ENCODE measurements at regions not wholly inside any gene's neighbourhood (a gene's known extent, or its start where the extent isn't known, plus 50 kb on each side); places are given as distances from the start of the nearest gene placed in this dataset.

- DNase-seq (ENCODE audit: low read depth, low spot score), result no peak
These were observed 1393.3 kb downstream of the ARAP2 start for GRCh38 chr4:34850968-34851367.

GRCh38 chr4:34851411-34851810 is 1392.9 kb downstream of the ARAP2 start:
- DNase-seq (ENCODE audit: low read depth, low spot score), result no peak
- Histone ChIP-seq H3K4me1 (ENCODE audit: insufficient read depth, insufficient read length) (no peaks in the 10 kb centered on the region), H3K9me3 (ENCODE audit: insufficient read depth, low read length) (no peaks in the 10 kb centered on the region), H3K4me3 (ENCODE audit: insufficient read length, low read depth) (no peak overlapping the region), H3K9ac (ENCODE audit: insufficient read length, low read depth) (no peak overlapping the region), H3K27me3 (ENCODE audit: insufficient read depth, insufficient read length) (no peaks in the 10 kb centered on the region), H3K36me3 (ENCODE audit: insufficient read depth, insufficient read length, low read length) (no peaks in the 10 kb centered on the region)
- TF ChIP-seq ZNF274 (IDR thresholded peaks at IDR 0.05; ENCODE audit: low read depth, low read length) (no peak), YY1 (IDR thresholded peaks at IDR 0.05; ENCODE audit: insufficient read depth, insufficient read length) (no peak), SUZ12 (IDR thresholded peaks at IDR 0.05; ENCODE audit: extremely low read depth, insufficient read depth, insufficient read length) (no peak)

More at GRCh38 chr4:34850968-34851367, 1393.3 kb downstream of the ARAP2 start:
- no peaks in the 10 kb centered on the region for H3K4me1 ChIP-seq (ENCODE audit: insufficient read depth, insufficient read length)
- no peaks in the 10 kb centered on the region for H3K9me3 ChIP-seq (ENCODE audit: insufficient read depth, low read length)
- H3K4me3 ChIP-seq (ENCODE audit: insufficient read length, low read depth), result no peak overlapping the region
- no peaks in the 10 kb centered on the region for H3K36me3 ChIP-seq (ENCODE audit: insufficient read depth, insufficient read length, low read length)
- no peaks in the 10 kb centered on the region for H3K27me3 ChIP-seq (ENCODE audit: insufficient read depth, insufficient read length)
- no peak for TF ChIP-seq YY1 (IDR thresholded peaks at IDR 0.05; ENCODE audit: insufficient read depth, insufficient read length)
- TF ChIP-seq SUZ12 (IDR thresholded peaks at IDR 0.05; ENCODE audit: extremely low read depth, insufficient read depth, insufficient read length), result no peak
- no peak for TF ChIP-seq ZNF274 (IDR thresholded peaks at IDR 0.05; ENCODE audit: low read depth, low read length)
- H3K9ac ChIP-seq (ENCODE audit: insufficient read length, low read depth), result no peak overlapping the region

- Histone ChIP-seq H3K9me3 (ENCODE audit: insufficient read depth, low read length) (no peaks in the 10 kb centered on the region), H3K27me3 (ENCODE audit: insufficient read depth, insufficient read length) (no peaks in the 10 kb centered on the region), H3K36me3 (ENCODE audit: insufficient read depth, insufficient read length, low read length) (no peaks in the 10 kb centered on the region), H3K4me1 (ENCODE audit: insufficient read depth, insufficient read length) (no peaks in the 10 kb centered on the region), H3K4me3 (ENCODE audit: insufficient read length, low read depth) (no peak overlapping the region), H3K9ac (ENCODE audit: insufficient read length, low read depth) (no peak overlapping the region)
- TF ChIP-seq ZNF274 (IDR thresholded peaks at IDR 0.05; ENCODE audit: low read depth, low read length), result no peak
- TF ChIP-seq YY1 (IDR thresholded peaks at IDR 0.05; ENCODE audit: insufficient read depth, insufficient read length), result no peak
- no peak for TF ChIP-seq SUZ12 (IDR thresholded peaks at IDR 0.05; ENCODE audit: extremely low read depth, insufficient read depth, insufficient read length)
- DNase-seq (ENCODE audit: low read depth, low spot score), result no peak
These were observed 1389.9 kb downstream of the ARAP2 start for GRCh38 chr4:34854451-34854850.

- Histone ChIP-seq H3K4me1 (ENCODE audit: insufficient read depth, insufficient read length) (no peaks in the 10 kb centered on the region), H3K36me3 (ENCODE audit: insufficient read depth, insufficient read length, low read length) (no peaks in the 10 kb centered on the region), H3K9ac (ENCODE audit: insufficient read length, low read depth) (no peak overlapping the region), H3K9me3 (ENCODE audit: insufficient read depth, low read length) (no peaks in the 10 kb centered on the region), H3K27me3 (ENCODE audit: insufficient read depth, insufficient read length) (no peaks in the 10 kb centered on the region), H3K4me3 (ENCODE audit: insufficient read length, low read depth) (no peak overlapping the region)
- TF ChIP-seq ZNF274 (IDR thresholded peaks at IDR 0.05; ENCODE audit: low read depth, low read length), result no peak
- TF ChIP-seq SUZ12 (IDR thresholded peaks at IDR 0.05; ENCODE audit: extremely low read depth, insufficient read depth, insufficient read length), result no peak
- no peak for TF ChIP-seq YY1 (IDR thresholded peaks at IDR 0.05; ENCODE audit: insufficient read depth, insufficient read length)
- no peak for DNase-seq (ENCODE audit: low read depth, low spot score)
These were observed 1382.6 kb downstream of the ARAP2 start for GRCh38 chr4:34861666-34862065.

- DNase-seq (ENCODE audit: low read depth, low spot score), result no peak
- TF ChIP-seq ZNF274 (IDR thresholded peaks at IDR 0.05; ENCODE audit: low read depth, low read length) (no peak), YY1 (IDR thresholded peaks at IDR 0.05; ENCODE audit: insufficient read depth, insufficient read length) (no peak), SUZ12 (IDR thresholded peaks at IDR 0.05; ENCODE audit: extremely low read depth, insufficient read depth, insufficient read length) (no peak)
- no peak overlapping the region for H3K4me3 ChIP-seq (ENCODE audit: insufficient read length, low read depth)
- H3K9me3 ChIP-seq (ENCODE audit: insufficient read depth, low read length), result no peaks in the 10 kb centered on the region
- H3K36me3 ChIP-seq (ENCODE audit: insufficient read depth, insufficient read length, low read length), result no peaks in the 10 kb centered on the region
- no peak overlapping the region for H3K9ac ChIP-seq (ENCODE audit: insufficient read length, low read depth)
- H3K4me1 ChIP-seq (ENCODE audit: insufficient read depth, insufficient read length), result no peaks in the 10 kb centered on the region
- no peaks in the 10 kb centered on the region for H3K27me3 ChIP-seq (ENCODE audit: insufficient read depth, insufficient read length)
These were observed 1365.4 kb downstream of the ARAP2 start for GRCh38 chr4:34878961-34879360.

- H3K9me3 ChIP-seq (ENCODE audit: insufficient read depth, low read length), result no peaks in the 10 kb centered on the region
- DNase-seq (ENCODE audit: low read depth, low spot score), result no peak
- H3K27me3 ChIP-seq (ENCODE audit: insufficient read depth, insufficient read length), result no peaks in the 10 kb centered on the region
- no peaks in the 10 kb centered on the region for H3K4me1 ChIP-seq (ENCODE audit: insufficient read depth, insufficient read length)
- H3K36me3 ChIP-seq (ENCODE audit: insufficient read depth, insufficient read length, low read length), result no peaks in the 10 kb centered on the region
- TF ChIP-seq SUZ12 (IDR thresholded peaks at IDR 0.05; ENCODE audit: extremely low read depth, insufficient read depth, insufficient read length), result no peak
- no peak for TF ChIP-seq YY1 (IDR thresholded peaks at IDR 0.05; ENCODE audit: insufficient read depth, insufficient read length)
- TF ChIP-seq ZNF274 (IDR thresholded peaks at IDR 0.05; ENCODE audit: low read depth, low read length), result no peak
- H3K4me3 ChIP-seq (ENCODE audit: insufficient read length, low read depth), result no peak overlapping the region
- H3K9ac ChIP-seq (ENCODE audit: insufficient read length, low read depth), result no peak overlapping the region
These were observed 1364.1 kb downstream of the ARAP2 start for GRCh38 chr4:34880246-34880645.

GRCh38 chr4:34891892-34892291 is 1352.4 kb downstream of the ARAP2 start:
- no peaks in the 10 kb centered on the region for H3K9me3 ChIP-seq (ENCODE audit: insufficient read depth, low read length)
- H3K36me3 ChIP-seq (ENCODE audit: insufficient read depth, insufficient read length, low read length), result no peaks in the 10 kb centered on the region
- no peak overlapping the region for H3K4me3 ChIP-seq (ENCODE audit: insufficient read length, low read depth)
- no peaks in the 10 kb centered on the region for H3K27me3 ChIP-seq (ENCODE audit: insufficient read depth, insufficient read length)
- TF ChIP-seq ZNF274 (IDR thresholded peaks at IDR 0.05; ENCODE audit: low read depth, low read length) (no peak), SUZ12 (IDR thresholded peaks at IDR 0.05; ENCODE audit: extremely low read depth, insufficient read depth, insufficient read length) (no peak), YY1 (IDR thresholded peaks at IDR 0.05; ENCODE audit: insufficient read depth, insufficient read length) (no peak)
- no peak overlapping the region for H3K9ac ChIP-seq (ENCODE audit: insufficient read length, low read depth)
- DNase-seq (ENCODE audit: low read depth, low spot score), result no peak
- no peaks in the 10 kb centered on the region for H3K4me1 ChIP-seq (ENCODE audit: insufficient read depth, insufficient read length)

All from NT2/D1 (cell line).